ENCODE measurements at regions not wholly inside any gene's neighbourhood (a gene's known extent, or its start where the extent isn't known, plus 50 kb on each side); places are given as distances from the start of the nearest gene placed in this dataset.

GRCh38 chr6:78131521-78131920 is 478.7 kb downstream of the MEI4 start:
- WGBS: 93% methylated on average over 1 of the region's 1 CpG
- no peaks in the 10 kb centered on the region for H3K36me3 ChIP-seq (ENCODE audit: control insufficient read depth in 4 of 4, insufficient read depth in 3 of 4, low read depth in 1 of 4, low read length in 3 of 4)

More at GRCh38 chr6:78131521-78131920, 478.7 kb downstream of the MEI4 start:
- H3K9me3 ChIP-seq (ENCODE audit: control insufficient read depth in 4 of 4, low read length in 3 of 4): peaks cover 0 to 3% (median 0%) of the 10 kb centered on the region in 4 donors
- H3K4me3 ChIP-seq (ENCODE audit: low read depth in 1 of 3, low read length in 3 of 3): no peak overlapping the region
- peaks cover 0 to 2% (median 0%) of the 10 kb centered on the region in 4 donors for H3K4me1 ChIP-seq (ENCODE audit: control insufficient read depth in 4 of 4, insufficient read depth in 4 of 4, low read length in 3 of 4)
- no peaks in the 10 kb centered on the region for H3K27me3 ChIP-seq (ENCODE audit: control insufficient read depth in 4 of 4, insufficient read depth in 4 of 4, low read length in 3 of 4)
- no peak for DNase-seq (ENCODE audit: low spot score)
- TF ChIP-seq GABPA (IDR thresholded peaks at IDR 0.05 in 1 of 2, conservative IDR thresholded peaks at IDR 0.05 in 1 of 2) (no peak), SP1 (IDR thresholded peaks at IDR 0.05) (no peak), CTCF (IDR thresholded peaks at IDR 0.05; ENCODE audit: low read depth, low read length, missing input control) (no peak), MAX (IDR thresholded peaks at IDR 0.05) (no peak), HNF4A (conservative IDR thresholded peaks at IDR 0.05) (no peak), HNF4G (IDR thresholded peaks at IDR 0.05) (no peak), ATF3 (IDR thresholded peaks at IDR 0.05) (no peak), TAF1 (conservative IDR thresholded peaks at IDR 0.05) (no peak), EGR1 (IDR thresholded peaks at IDR 0.05; ENCODE audit: low read depth in 2 of 2) (no peak), REST (IDR thresholded peaks at IDR 0.05) (no peak), RXRA (IDR thresholded peaks at IDR 0.05) (no peak), RAD21 (IDR thresholded peaks at IDR 0.05) (no peak), ZBTB33 (IDR thresholded peaks at IDR 0.05) (no peak), JUND (IDR thresholded peaks at IDR 0.05) (no peak)
- H3K27ac ChIP-seq (ENCODE audit: low read depth in 1 of 2, low read length in 2 of 2): no peak overlapping the region
- no peak overlapping the region for H3K9ac ChIP-seq (ENCODE audit: low read depth in 1 of 2, low read length in 2 of 2)
